Astrocyte (in vitro differentiated cells and primary cell): ENCODE measurements at regions not wholly inside any gene's neighbourhood (a gene's known extent, or its start where the extent isn't known, plus 50 kb on each side); places are given as distances from the start of the nearest gene placed in this dataset.

Experiments
- DNase-seq: peaks from one replicate; pipeline ENCODE4 v3.0.0-alpha.2; 2010; ENCODE audit warnings: low read depth
- FAIRE-seq: peaks from 2 replicates; lab custom pipeline; 2011; peaks lifted over from hg19 to GRCh38; lab: Jason Lieb, UNC
- H2AFZ ChIP-seq: 2 replicates; pipeline ENCODE4 v1.6.0; 2012; ENCODE audit warnings: low read depth, low read length, inconsistent platforms
- H3K27ac ChIP-seq: 2 replicates; pipeline ENCODE4 v1.5.1; 2011; ENCODE audit warnings: low read depth, low read length, inconsistent platforms
- H3K27me3 ChIP-seq: 2 replicates; pipeline ENCODE4 v1.6.0; 2011; ENCODE audit warnings: low read length, inconsistent platforms; ENCODE audit not compliant: insufficient read depth
- H3K36me3 ChIP-seq: 2 replicates; pipeline ENCODE4 v1.5.1; 2011; ENCODE audit warnings: low read length, inconsistent platforms; ENCODE audit not compliant: insufficient read depth
- H3K4me1 ChIP-seq: 2 replicates; pipeline ENCODE4 v1.5.1; 2011; ENCODE audit warnings: low read length, inconsistent platforms; ENCODE audit not compliant: insufficient read depth
- H3K4me2 ChIP-seq: 2 replicates; pipeline ENCODE4 v1.6.0; 2012; ENCODE audit warnings: low read length, inconsistent platforms
- H3K4me3 ChIP-seq: 2 replicates; pipeline ENCODE4 v1.5.1; 2011; ENCODE audit warnings: low read depth, mild to moderate bottlenecking, low read length, inconsistent platforms; ENCODE audit not compliant: insufficient read depth
- H3K79me2 ChIP-seq: 2 replicates; pipeline ENCODE4 v1.6.0; 2012; ENCODE audit warnings: mild to moderate bottlenecking, low read length, inconsistent platforms; ENCODE audit not compliant: insufficient read depth
- H3K9ac ChIP-seq: 2 replicates; pipeline ENCODE4 v1.6.0; 2012; ENCODE audit warnings: mild to moderate bottlenecking, low read length, inconsistent platforms
- H3K9me3 ChIP-seq: 2 replicates; pipeline ENCODE4 v1.5.1; 2012; ENCODE audit warnings: low read depth, mild to moderate bottlenecking, low read length, inconsistent platforms; ENCODE audit not compliant: insufficient read depth
- H4K20me1 ChIP-seq: 2 replicates; pipeline ENCODE4 v1.6.0; 2012; ENCODE audit warnings: low read length, inconsistent platforms; ENCODE audit not compliant: insufficient read depth
- H3K27ac Mint-ChIP-seq: one replicate; pipeline ENCODE4 v1.8.0; 2021; ENCODE audit warnings: mild to moderate bottlenecking, mixed read lengths; ENCODE audit not compliant: unreplicated experiment
- H3K27me3 Mint-ChIP-seq: one replicate; pipeline ENCODE4 v1.8.0; 2021; ENCODE audit warnings: low read depth, mixed read lengths; ENCODE audit not compliant: unreplicated experiment
- H3K36me3 Mint-ChIP-seq: one replicate; pipeline ENCODE4 v1.8.0; 2021; ENCODE audit warnings: low read depth, mixed read lengths; ENCODE audit not compliant: unreplicated experiment
- H3K4me1 Mint-ChIP-seq: one replicate; pipeline ENCODE4 v1.8.0; 2021; ENCODE audit warnings: low read depth, mixed read lengths; ENCODE audit not compliant: unreplicated experiment
- H3K4me3 Mint-ChIP-seq: one replicate; pipeline ENCODE4 v1.8.0; 2021; ENCODE audit warnings: mild to moderate bottlenecking, moderate library complexity, mixed read lengths; ENCODE audit not compliant: unreplicated experiment
- H3K9me3 Mint-ChIP-seq: one replicate; pipeline ENCODE4 v1.8.0; 2021; ENCODE audit warnings: mild to moderate bottlenecking, mixed read lengths; ENCODE audit not compliant: unreplicated experiment
- EZH2 ChIP-seq: IDR thresholded peaks from 2 replicates; pipeline ENCODE4 v1.6.1; 2012; ENCODE audit warnings: mild to moderate bottlenecking, low read length, inconsistent platforms; ENCODE audit not compliant: insufficient read depth
- TF ChIP-seq, protein P1 (sequence below): IDR thresholded peaks from 2 replicates; pipeline ENCODE4 v1.5.1; 2011; ENCODE audit warnings: low read depth, mild to moderate bottlenecking, inconsistent platforms, low read length, moderate library complexity; ENCODE audit not compliant: insufficient read depth

DNA sequence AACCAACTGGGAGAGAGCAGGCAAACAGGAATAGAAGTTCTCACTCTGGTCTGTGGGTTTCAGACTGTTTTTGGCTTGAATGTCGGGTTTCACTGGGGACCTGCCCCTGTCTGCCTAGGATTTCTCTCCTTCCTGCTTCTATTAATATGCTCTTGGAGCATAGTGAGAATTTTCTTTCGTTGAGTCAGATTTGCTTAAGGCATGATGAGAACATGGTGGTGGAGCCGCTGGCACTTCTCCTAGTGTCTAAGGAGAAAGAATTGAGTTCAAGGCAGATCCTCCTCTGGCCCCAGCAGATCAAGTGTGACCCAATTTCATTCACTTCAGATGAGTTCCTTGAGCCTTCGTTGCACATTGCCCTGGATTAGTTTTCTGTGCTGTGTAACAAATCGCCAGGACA lies 103.9 kb upstream of the HS6ST1 start:
- TF ChIP-seq, protein P1, sequence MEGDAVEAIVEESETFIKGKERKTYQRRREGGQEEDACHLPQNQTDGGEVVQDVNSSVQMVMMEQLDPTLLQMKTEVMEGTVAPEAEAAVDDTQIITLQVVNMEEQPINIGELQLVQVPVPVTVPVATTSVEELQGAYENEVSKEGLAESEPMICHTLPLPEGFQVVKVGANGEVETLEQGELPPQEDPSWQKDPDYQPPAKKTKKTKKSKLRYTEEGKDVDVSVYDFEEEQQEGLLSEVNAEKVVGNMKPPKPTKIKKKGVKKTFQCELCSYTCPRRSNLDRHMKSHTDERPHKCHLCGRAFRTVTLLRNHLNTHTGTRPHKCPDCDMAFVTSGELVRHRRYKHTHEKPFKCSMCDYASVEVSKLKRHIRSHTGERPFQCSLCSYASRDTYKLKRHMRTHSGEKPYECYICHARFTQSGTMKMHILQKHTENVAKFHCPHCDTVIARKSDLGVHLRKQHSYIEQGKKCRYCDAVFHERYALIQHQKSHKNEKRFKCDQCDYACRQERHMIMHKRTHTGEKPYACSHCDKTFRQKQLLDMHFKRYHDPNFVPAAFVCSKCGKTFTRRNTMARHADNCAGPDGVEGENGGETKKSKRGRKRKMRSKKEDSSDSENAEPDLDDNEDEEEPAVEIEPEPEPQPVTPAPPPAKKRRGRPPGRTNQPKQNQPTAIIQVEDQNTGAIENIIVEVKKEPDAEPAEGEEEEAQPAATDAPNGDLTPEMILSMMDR, result no peak
- Histone ChIP-seq H4K20me1 (no peaks in the 10 kb centered on the region), H3K27ac (peak overlapping the region; percentile 67), H3K27me3 (no peaks in the 10 kb centered on the region), H3K4me1 (peaks cover 22% of the 10 kb centered on the region), H2AFZ (peak overlapping the region; percentile 44), H3K9me3 (no peaks in the 10 kb centered on the region), H3K9ac (peak overlapping the region; percentile 39), H3K4me2 (peak overlapping the region; percentile 52), H3K4me3 (no peak overlapping the region), H3K36me3 (no peaks in the 10 kb centered on the region), H3K79me2 (no peaks in the 10 kb centered on the region)
- FAIRE-seq, result peak; percentile 98
- H3K27ac Mint-ChIP-seq, result no peak overlapping the region
- H3K36me3 Mint-ChIP-seq, result no peaks in the 10 kb centered on the region
- peaks cover 15% of the 10 kb centered on the region for H3K27me3 Mint-ChIP-seq
- DNase-seq, result peak; percentile 94
- H3K9me3 Mint-ChIP-seq, result peaks cover 16% of the 10 kb centered on the region
- no peak overlapping the region for H3K4me3 Mint-ChIP-seq
- peaks cover 8% of the 10 kb centered on the region for H3K4me1 Mint-ChIP-seq

GRCh38 chr2:128423788-128424165 lies 105.1 kb upstream of the HS6ST1 start:
- Histone ChIP-seq H3K79me2 (no peaks in the 10 kb centered on the region), H3K27me3 (no peaks in the 10 kb centered on the region), H3K4me2 (no peak overlapping the region), H3K4me3 (no peak overlapping the region), H3K4me1 (peaks cover 22% of the 10 kb centered on the region), H2AFZ (no peak overlapping the region), H3K36me3 (no peaks in the 10 kb centered on the region), H4K20me1 (no peaks in the 10 kb centered on the region), H3K27ac (no peak overlapping the region), H3K9ac (no peak overlapping the region), H3K9me3 (no peaks in the 10 kb centered on the region)
- FAIRE-seq (no peak), DNase-seq (no peak)
- H3K4me3 Mint-ChIP-seq, result no peak overlapping the region
- H3K27me3 Mint-ChIP-seq, result peaks cover 15% of the 10 kb centered on the region
- TF ChIP-seq, protein P1, result no peak
- TF ChIP-seq EZH2, result no peak
- H3K9me3 Mint-ChIP-seq, result peaks cover 16% of the 10 kb centered on the region
- peaks cover 8% of the 10 kb centered on the region for H3K4me1 Mint-ChIP-seq
- H3K27ac Mint-ChIP-seq, result no peak overlapping the region
- H3K36me3 Mint-ChIP-seq, result no peaks in the 10 kb centered on the region

- no peaks in the 10 kb centered on the region for H3K36me3 Mint-ChIP-seq
- peaks cover 8% of the 10 kb centered on the region for H3K4me1 Mint-ChIP-seq
- no peak overlapping the region for H3K4me3 Mint-ChIP-seq
- Histone ChIP-seq H3K9me3 (no peaks in the 10 kb centered on the region), H4K20me1 (no peaks in the 10 kb centered on the region), H3K27me3 (no peaks in the 10 kb centered on the region), H3K9ac (no peak overlapping the region), H3K4me1 (peaks cover 22% of the 10 kb centered on the region), H3K79me2 (no peaks in the 10 kb centered on the region), H3K4me2 (no peak overlapping the region), H2AFZ (no peak overlapping the region), H3K4me3 (no peak overlapping the region), H3K36me3 (no peaks in the 10 kb centered on the region), H3K27ac (no peak overlapping the region)
- DNase-seq (no peak), FAIRE-seq (no peak)
- H3K9me3 Mint-ChIP-seq, result peaks cover 15% of the 10 kb centered on the region
- peaks cover 13% of the 10 kb centered on the region for H3K27me3 Mint-ChIP-seq
- no peak for TF ChIP-seq EZH2
- TF ChIP-seq, protein P1, result no peak
- H3K27ac Mint-ChIP-seq, result no peak overlapping the region
These were observed 105.9 kb upstream of the HS6ST1 start for GRCh38 chr2:128424406-128425171.
